ENCODE measurements at regions not wholly inside any gene's neighbourhood (a gene's known extent, or its start where the extent isn't known, plus 50 kb on each side); places are given as distances from the start of the nearest gene placed in this dataset.

DNA sequence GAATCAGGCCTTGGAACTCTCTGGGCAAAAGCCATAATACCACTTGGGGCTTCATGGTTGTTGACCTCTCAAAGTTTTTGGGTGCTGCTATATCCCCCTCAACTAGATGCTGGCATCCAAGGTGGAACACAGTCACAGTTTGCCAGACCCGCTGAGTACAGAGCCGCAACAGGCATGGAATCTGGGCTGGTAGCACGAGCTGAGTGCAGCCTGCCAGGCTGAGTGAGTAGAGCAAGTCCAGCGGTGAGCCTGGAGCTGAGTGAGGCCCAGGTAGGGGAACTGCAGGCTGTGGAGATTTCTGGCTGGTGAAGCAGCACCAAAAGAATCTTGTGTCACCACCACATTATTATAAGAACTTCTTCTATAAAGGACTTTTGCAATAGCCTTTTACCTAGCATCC is 192.6 kb downstream of the PCDH17 start:
- TF ChIP-seq ARNT (IDR thresholded peaks at IDR 0.05) (no peak), HDAC1 (CRISPR knock-in tag; IDR thresholded peaks at IDR 0.05) (no peak), POLR2AphosphoS2 (IDR thresholded peaks at IDR 0.05; ENCODE audit: low read depth, low read length) (no peak), EP300 (IDR thresholded peaks at IDR 0.05; ENCODE audit: low read depth in 2 of 2, low read length in 2 of 2) (no peak), EP300 (CRISPR knock-in tag; IDR thresholded peaks at IDR 0.05; ENCODE audit: borderline replicate concordance) (no peak), ZNF274 (CRISPR knock-in tag; IDR thresholded peaks at IDR 0.05) (no peak), ARNT2 (CRISPR knock-in tag; IDR thresholded peaks at IDR 0.05; ENCODE audit: low read depth) (no peak), CHD4 (IDR thresholded peaks at IDR 0.05; ENCODE audit: borderline replicate concordance, low read length) (no peak), ZBTB26 (CRISPR knock-in tag; IDR thresholded peaks at IDR 0.05; ENCODE audit: borderline replicate concordance) (no peak), FOXA3 (CRISPR knock-in tag; IDR thresholded peaks at IDR 0.05) (no peak), DZIP1 (CRISPR knock-in tag; IDR thresholded peaks at IDR 0.05) (no peak)

Measured in HepG2 (cell line).